PC-3 (cell line): ENCODE measurements at regions not wholly inside any gene's neighbourhood (a gene's known extent, or its start where the extent isn't known, plus 50 kb on each side); places are given as distances from the start of the nearest gene placed in this dataset.

Source experiments
- CTCF ChIP-seq: fragments of 300-600 bp; sonication (generic); conservative IDR thresholded peaks from 2 replicates; pipeline ENCODE4 v1.5.1; 2017; ENCODE audit warnings: antibody characterized with exemption, low read depth, mild to moderate bottlenecking, low read length
- EZH2 ChIP-seq: fragments of 300-600 bp; sonication (generic); IDR thresholded peaks from one replicate; pipeline ENCODE4 v1.6.1; 2017; ENCODE audit warnings: antibody characterized with exemption, mild to moderate bottlenecking, low read length; ENCODE audit not compliant: unreplicated experiment

DNA sequence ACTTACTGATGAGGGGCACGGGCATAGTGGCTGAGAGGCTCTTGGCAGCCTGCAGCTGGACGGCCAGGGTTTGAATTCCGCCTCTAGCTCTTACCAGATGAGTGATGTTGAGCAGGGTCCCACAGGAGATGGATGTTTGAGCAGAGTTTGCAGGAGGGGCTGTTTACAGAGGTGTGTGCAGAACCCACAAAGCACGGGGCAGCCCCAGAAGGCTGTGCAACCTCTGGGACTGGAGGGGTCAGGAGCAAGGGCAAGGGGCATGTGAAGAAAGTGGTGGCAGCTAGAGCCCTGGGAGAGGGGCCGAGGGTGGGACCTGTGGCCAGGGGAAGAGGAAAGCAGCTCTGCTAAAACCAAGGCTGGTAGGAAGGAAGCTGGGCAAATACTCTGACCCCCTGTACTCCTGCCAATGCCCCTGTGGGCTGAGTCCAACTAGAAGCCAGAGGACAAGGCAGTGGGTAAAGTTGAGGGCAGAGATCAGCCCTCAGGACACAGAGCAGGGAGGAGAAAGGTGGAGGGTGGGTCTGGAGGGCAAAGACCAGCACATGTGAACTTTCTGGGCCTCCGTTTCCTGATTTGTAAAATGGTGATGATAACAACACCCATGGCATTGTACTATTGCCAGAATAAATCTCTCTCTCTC is 53.9 kb upstream of the ITGA11 start:
- TF ChIP-seq CTCF, result no peak
- TF ChIP-seq EZH2, result no peak
